ENCODE measurements at regions not wholly inside any gene's neighbourhood (a gene's known extent, or its start where the extent isn't known, plus 50 kb on each side); places are given as distances from the start of the nearest gene placed in this dataset.

DNA sequence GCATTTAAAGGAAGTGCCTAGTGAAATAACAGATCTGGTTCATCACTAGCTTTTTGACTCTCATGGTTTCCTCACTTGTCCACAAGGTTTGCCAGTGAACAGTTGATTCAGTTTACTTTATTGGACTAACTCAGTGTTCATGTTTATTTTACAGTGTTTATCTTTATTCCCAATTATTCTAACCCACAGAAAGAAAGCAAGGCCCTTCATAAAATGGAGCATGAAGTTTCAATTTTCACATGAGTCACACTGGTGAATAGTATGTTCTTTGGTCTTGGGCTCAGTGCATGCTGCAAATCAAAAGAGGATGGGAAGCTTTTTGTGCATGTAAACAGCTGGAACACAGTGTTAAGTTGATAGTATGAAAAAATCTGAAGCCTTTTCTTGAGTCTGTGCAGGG lies 217.6 kb upstream of the HDDC2 start:
- Histone ChIP-seq H3K36me3 (ENCODE audit: insufficient read depth, low read length) (no peaks in the 10 kb centered on the region), H3K9ac (ENCODE audit: low read length) (no peak overlapping the region), H3K4me1 (ENCODE audit: low read length) (no peaks in the 10 kb centered on the region), H3K79me2 (ENCODE audit: low read length) (no peaks in the 10 kb centered on the region), H4K20me1 (ENCODE audit: insufficient read depth, low read depth, low read length) (no peaks in the 10 kb centered on the region), H3K27me3 (ENCODE audit: low read length) (no peaks in the 10 kb centered on the region), H3K9me3 (ENCODE audit: low read length) (no peaks in the 10 kb centered on the region), H3K9me2 (replicated peaks; ENCODE audit: insufficient read depth, low read length) (no peaks in the 10 kb centered on the region), H3K4me3 (ENCODE audit: low read length) (no peak overlapping the region), H3K4me2 (ENCODE audit: low read depth, low read length, poor library complexity, severe bottlenecking) (no peak overlapping the region), H3K27ac (ENCODE audit: low read length) (no peak overlapping the region), H2AFZ (ENCODE audit: low read length) (no peak overlapping the region)
- DNase-seq, result no peak

DNA sequence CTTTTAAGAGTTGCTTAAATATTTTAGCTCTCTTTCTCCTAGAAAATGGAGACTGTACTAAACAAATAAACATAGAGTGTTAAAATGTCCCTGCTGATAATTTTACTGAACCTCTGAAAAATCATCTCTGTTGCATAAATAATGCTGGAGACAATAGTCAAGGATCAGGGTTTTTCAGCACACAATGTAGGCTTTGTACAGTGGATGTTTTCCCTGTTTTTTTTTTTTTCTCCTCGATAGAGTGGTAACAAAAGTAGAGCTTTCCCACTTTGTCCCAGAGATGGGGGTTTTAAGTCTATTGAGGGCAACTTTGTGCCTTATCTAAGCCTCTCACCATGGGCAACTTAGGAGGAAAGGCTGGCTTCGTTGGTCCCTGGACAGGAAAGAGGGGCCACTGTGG lies 222.6 kb upstream of the HDDC2 start:
- no peaks in the 10 kb centered on the region for H4K20me1 ChIP-seq (ENCODE audit: insufficient read depth, low read depth, low read length)
- no peak for DNase-seq
- H3K9ac ChIP-seq (ENCODE audit: low read length), result no peak overlapping the region
- no peak overlapping the region for H3K4me3 ChIP-seq (ENCODE audit: low read length)
- no peaks in the 10 kb centered on the region for H3K4me1 ChIP-seq (ENCODE audit: low read length)
- H2AFZ ChIP-seq (ENCODE audit: low read length), result no peak overlapping the region
- no peaks in the 10 kb centered on the region for H3K27me3 ChIP-seq (ENCODE audit: low read length)
- no peaks in the 10 kb centered on the region for H3K79me2 ChIP-seq (ENCODE audit: low read length)
- no peak overlapping the region for H3K27ac ChIP-seq (ENCODE audit: low read length)
- no peaks in the 10 kb centered on the region for H3K9me3 ChIP-seq (ENCODE audit: low read length)
- no peaks in the 10 kb centered on the region for H3K36me3 ChIP-seq (ENCODE audit: insufficient read depth, low read length)
- no peak overlapping the region for H3K4me2 ChIP-seq (ENCODE audit: low read depth, low read length, poor library complexity, severe bottlenecking)
- no peaks in the 10 kb centered on the region for H3K9me2 ChIP-seq (replicated peaks; ENCODE audit: insufficient read depth, low read length)

DNA sequence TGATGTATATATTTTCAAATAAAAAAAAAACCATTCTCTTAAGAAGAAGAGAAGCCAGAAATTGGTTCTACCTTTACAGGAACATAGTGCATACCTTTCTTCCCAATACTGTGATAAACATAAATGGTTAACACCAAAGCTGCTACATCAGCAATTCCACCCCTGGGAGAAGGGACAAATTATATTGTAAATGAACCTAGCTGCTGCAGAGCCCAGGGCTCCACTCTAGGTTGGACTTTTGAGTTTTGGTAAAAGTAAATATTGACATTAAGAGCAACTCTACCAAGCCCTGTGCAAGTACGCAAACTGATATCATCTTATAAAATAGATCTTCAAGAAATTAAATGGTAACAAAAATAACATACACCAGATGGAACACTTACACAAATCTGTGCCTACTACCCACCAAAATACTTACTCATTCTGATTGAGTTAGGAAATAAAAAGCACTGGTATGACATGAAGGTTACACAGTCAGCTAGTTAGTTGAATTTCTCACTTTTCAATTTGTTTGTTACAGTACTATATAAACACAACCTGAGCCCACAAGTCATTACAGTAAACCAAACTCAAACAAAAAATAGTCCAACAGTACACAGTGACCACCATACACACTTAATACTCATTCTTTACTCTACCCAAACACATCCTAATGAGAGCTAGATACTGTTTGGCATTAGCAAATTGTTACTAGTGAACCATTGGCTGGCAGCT lies 223.3 kb upstream of the HEY2 start:
- H3K9ac ChIP-seq (ENCODE audit: low read length), result no peak overlapping the region
- no peak overlapping the region for H3K27ac ChIP-seq (ENCODE audit: low read length)
- no peaks in the 10 kb centered on the region for H3K36me3 ChIP-seq (ENCODE audit: insufficient read depth, low read length)
- no peaks in the 10 kb centered on the region for H4K20me1 ChIP-seq (ENCODE audit: insufficient read depth, low read depth, low read length)
- H3K4me2 ChIP-seq (ENCODE audit: low read depth, low read length, poor library complexity, severe bottlenecking), result no peak overlapping the region
- no peaks in the 10 kb centered on the region for H3K9me2 ChIP-seq (replicated peaks; ENCODE audit: insufficient read depth, low read length)
- H3K4me1 ChIP-seq (ENCODE audit: low read length), result no peaks in the 10 kb centered on the region
- no peak overlapping the region for H3K4me3 ChIP-seq (ENCODE audit: low read length)
- H3K9me3 ChIP-seq (ENCODE audit: low read length), result no peaks in the 10 kb centered on the region
- no peak overlapping the region for H2AFZ ChIP-seq (ENCODE audit: low read length)
- DNase-seq, result no peak
- no peaks in the 10 kb centered on the region for H3K27me3 ChIP-seq (ENCODE audit: low read length)
- no peaks in the 10 kb centered on the region for H3K79me2 ChIP-seq (ENCODE audit: low read length)

DNA sequence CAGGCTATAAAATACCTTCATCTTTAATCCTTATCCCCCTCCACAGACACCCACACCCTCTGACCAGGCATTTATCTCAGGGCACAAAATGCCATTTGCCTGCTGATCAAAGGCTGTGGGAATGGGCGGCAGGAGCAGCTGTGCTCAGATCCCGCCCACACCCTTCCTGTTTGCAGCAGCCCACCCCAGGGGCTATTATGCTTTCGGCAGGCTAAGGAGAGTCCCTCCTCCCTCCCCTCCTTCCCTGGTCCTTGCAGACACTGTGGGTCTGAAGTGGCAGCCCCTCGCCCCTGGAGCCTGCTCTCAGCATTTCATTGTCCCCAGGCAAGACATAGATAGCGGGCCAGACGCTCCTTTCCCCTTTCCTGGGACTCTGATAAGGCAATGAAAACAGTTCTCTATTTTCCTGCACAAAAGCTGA lies 220.8 kb upstream of the HEY2 start:
- Histone ChIP-seq H4K20me1 (ENCODE audit: insufficient read depth, low read depth, low read length) (no peaks in the 10 kb centered on the region), H3K9ac (ENCODE audit: low read length) (no peak overlapping the region), H3K9me3 (ENCODE audit: low read length) (no peaks in the 10 kb centered on the region), H2AFZ (ENCODE audit: low read length) (no peak overlapping the region), H3K4me1 (ENCODE audit: low read length) (no peaks in the 10 kb centered on the region), H3K9me2 (replicated peaks; ENCODE audit: insufficient read depth, low read length) (no peaks in the 10 kb centered on the region), H3K27me3 (ENCODE audit: low read length) (no peaks in the 10 kb centered on the region), H3K36me3 (ENCODE audit: insufficient read depth, low read length) (no peaks in the 10 kb centered on the region), H3K4me3 (ENCODE audit: low read length) (no peak overlapping the region), H3K27ac (ENCODE audit: low read length) (no peak overlapping the region), H3K79me2 (ENCODE audit: low read length) (no peaks in the 10 kb centered on the region), H3K4me2 (ENCODE audit: low read depth, low read length, poor library complexity, severe bottlenecking) (no peak overlapping the region)
- no peak for DNase-seq

DNA sequence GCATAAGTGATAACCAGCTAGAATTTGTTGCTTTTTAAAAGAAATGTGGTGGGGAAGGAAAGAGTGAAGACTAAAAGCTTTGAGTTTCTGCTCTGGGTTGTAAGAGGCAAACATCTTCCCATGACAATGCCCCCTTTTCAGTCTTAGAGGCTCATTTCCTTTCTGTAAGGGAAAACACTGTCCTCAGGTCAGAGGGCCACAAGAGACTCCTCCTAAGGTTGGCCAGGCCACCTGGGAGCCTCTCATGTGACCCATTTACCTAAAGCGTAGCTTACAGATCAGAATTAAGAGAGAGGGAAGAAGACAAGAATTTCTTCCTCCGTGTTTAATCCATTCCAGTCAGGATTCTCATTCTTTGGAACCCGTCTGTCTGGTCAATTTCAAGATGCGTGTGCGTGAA lies 220.4 kb upstream of the HEY2 start:
- no peak overlapping the region for H3K27ac ChIP-seq (ENCODE audit: low read length)
- H3K4me2 ChIP-seq (ENCODE audit: low read depth, low read length, poor library complexity, severe bottlenecking), result no peak overlapping the region
- DNase-seq, result no peak
- H3K79me2 ChIP-seq (ENCODE audit: low read length), result no peaks in the 10 kb centered on the region
- H3K4me1 ChIP-seq (ENCODE audit: low read length), result no peaks in the 10 kb centered on the region
- H3K27me3 ChIP-seq (ENCODE audit: low read length), result no peaks in the 10 kb centered on the region
- H4K20me1 ChIP-seq (ENCODE audit: insufficient read depth, low read depth, low read length), result no peaks in the 10 kb centered on the region
- no peaks in the 10 kb centered on the region for H3K9me2 ChIP-seq (replicated peaks; ENCODE audit: insufficient read depth, low read length)
- no peak overlapping the region for H3K4me3 ChIP-seq (ENCODE audit: low read length)
- no peaks in the 10 kb centered on the region for H3K36me3 ChIP-seq (ENCODE audit: insufficient read depth, low read length)
- H3K9me3 ChIP-seq (ENCODE audit: low read length), result no peaks in the 10 kb centered on the region
- H3K9ac ChIP-seq (ENCODE audit: low read length), result no peak overlapping the region
- no peak overlapping the region for H2AFZ ChIP-seq (ENCODE audit: low read length)

DNA sequence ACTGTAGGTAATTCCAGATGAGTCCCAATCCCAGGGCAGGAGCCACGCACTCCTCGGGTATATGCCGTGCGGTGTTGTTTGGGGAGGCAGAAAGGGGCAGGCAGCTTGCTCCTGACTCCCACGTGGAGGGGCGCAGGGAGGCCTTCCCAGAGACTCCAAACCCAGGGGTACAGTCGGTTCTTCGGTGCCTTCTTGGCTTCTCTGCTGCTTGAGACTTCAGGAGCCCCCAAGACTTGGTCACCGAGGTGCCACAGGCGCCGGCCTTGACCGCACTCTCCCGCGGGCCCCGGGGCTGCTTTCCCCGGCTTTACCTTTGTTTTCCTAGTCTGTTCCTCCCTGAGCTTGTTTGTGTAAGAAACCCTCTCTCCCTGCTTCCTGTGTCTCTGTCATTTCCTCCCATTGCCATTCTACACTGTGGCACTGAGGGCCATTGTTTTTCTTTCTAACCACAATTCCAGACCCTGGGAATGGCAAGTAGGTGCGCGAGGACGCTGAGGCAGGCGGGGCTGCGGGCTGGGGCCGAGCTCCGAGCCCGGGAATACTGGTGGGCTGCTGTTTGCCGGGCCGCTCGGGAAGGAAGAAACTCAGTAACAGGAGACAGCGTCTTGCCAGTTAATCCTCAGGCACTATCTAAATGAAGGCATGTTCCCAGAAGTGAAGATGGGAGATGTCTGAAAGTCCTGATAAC lies 215.6 kb upstream of the HEY2 start:
- no peaks in the 10 kb centered on the region for H4K20me1 ChIP-seq (ENCODE audit: insufficient read depth, low read depth, low read length)
- no peak overlapping the region for H3K4me2 ChIP-seq (ENCODE audit: low read depth, low read length, poor library complexity, severe bottlenecking)
- H2AFZ ChIP-seq (ENCODE audit: low read length), result no peak overlapping the region
- H3K9me2 ChIP-seq (replicated peaks; ENCODE audit: insufficient read depth, low read length), result no peaks in the 10 kb centered on the region
- no peak overlapping the region for H3K27ac ChIP-seq (ENCODE audit: low read length)
- no peak overlapping the region for H3K9ac ChIP-seq (ENCODE audit: low read length)
- no peak overlapping the region for H3K4me3 ChIP-seq (ENCODE audit: low read length)
- H3K4me1 ChIP-seq (ENCODE audit: low read length), result no peaks in the 10 kb centered on the region
- H3K79me2 ChIP-seq (ENCODE audit: low read length), result no peaks in the 10 kb centered on the region
- H3K36me3 ChIP-seq (ENCODE audit: insufficient read depth, low read length), result no peaks in the 10 kb centered on the region
- DNase-seq, result no peak
- no peaks in the 10 kb centered on the region for H3K27me3 ChIP-seq (ENCODE audit: low read length)
- H3K9me3 ChIP-seq (ENCODE audit: low read length), result no peaks in the 10 kb centered on the region

DNA sequence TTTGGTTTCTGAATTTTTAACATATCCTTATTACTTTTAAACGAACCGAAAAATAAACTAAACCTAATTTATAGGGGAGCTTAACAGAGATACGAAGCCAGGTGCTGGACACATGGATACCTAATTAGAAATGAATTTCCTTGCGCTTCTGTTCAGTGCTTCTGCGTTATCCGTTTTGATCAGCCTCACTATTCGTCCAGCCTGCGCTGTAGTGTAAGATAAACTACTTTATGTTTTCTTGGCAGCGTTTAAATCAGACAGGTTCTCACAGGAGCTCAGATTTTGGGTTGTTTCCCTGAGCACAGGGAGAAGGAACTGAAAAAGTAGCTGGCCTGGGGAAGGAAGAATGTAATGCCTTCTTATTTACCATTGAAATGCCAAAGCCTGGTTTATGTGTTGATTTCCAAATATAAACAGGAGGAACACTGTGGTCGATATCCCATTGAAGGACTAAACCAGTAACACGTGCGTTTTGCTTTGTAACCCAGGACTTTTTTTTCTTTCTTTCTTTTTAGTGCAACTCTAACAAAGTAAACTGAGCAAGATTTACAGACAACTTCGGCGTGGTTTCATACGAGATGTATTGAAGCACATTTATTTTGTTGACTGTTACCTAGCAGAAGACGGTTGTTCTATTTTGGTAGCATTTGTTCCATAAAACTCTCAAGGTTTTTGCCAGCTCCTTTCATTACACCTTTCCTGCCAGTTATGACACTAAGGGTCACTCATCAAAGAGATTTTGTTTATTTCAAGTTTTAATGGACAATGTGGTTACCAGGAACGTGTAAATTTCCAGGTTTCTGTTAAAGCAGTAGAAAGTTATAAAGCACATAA lies 214.8 kb upstream of the HEY2 start:
- Histone ChIP-seq H4K20me1 (ENCODE audit: insufficient read depth, low read depth, low read length) (no peaks in the 10 kb centered on the region), H3K9ac (ENCODE audit: low read length) (no peak overlapping the region)

DNA sequence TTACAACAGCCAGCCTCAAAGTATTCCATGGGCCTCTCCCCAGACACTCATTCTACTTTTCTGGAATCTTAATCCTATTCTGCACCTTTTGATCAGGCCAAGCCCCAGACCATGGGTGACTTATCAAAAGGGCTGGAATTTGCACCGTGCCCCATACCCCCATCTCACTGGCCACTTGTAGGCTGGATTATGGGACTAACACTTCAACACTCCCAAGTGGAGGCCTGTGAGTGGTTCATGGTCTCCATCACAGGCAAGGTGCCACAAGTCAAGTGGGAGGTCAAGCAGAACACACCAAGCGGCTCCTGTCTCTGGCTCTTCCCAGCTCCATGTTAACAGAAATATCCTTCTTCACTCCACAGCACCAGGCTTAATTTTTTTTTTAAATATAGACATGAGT lies 212.3 kb upstream of the HEY2 start:
- H3K27ac ChIP-seq (ENCODE audit: low read length), result no peak overlapping the region
- no peak overlapping the region for H2AFZ ChIP-seq (ENCODE audit: low read length)
- H3K4me1 ChIP-seq (ENCODE audit: low read length), result no peaks in the 10 kb centered on the region
- no peaks in the 10 kb centered on the region for H3K27me3 ChIP-seq (ENCODE audit: low read length)
- no peak overlapping the region for H3K4me2 ChIP-seq (ENCODE audit: low read depth, low read length, poor library complexity, severe bottlenecking)
- H3K9ac ChIP-seq (ENCODE audit: low read length), result no peak overlapping the region
- H3K4me3 ChIP-seq (ENCODE audit: low read length), result no peak overlapping the region
- H4K20me1 ChIP-seq (ENCODE audit: insufficient read depth, low read depth, low read length), result no peaks in the 10 kb centered on the region
- no peaks in the 10 kb centered on the region for H3K9me2 ChIP-seq (replicated peaks; ENCODE audit: insufficient read depth, low read length)
- DNase-seq, result no peak
- no peaks in the 10 kb centered on the region for H3K79me2 ChIP-seq (ENCODE audit: low read length)
- H3K36me3 ChIP-seq (ENCODE audit: insufficient read depth, low read length), result no peaks in the 10 kb centered on the region
- no peaks in the 10 kb centered on the region for H3K9me3 ChIP-seq (ENCODE audit: low read length)

More for the DNA sequence above, 214.8 kb upstream of the HEY2 start:
- Histone ChIP-seq H3K9me2 (replicated peaks; ENCODE audit: insufficient read depth, low read length) (no peaks in the 10 kb centered on the region), H3K79me2 (ENCODE audit: low read length) (no peaks in the 10 kb centered on the region), H3K27ac (ENCODE audit: low read length) (no peak overlapping the region), H3K4me2 (ENCODE audit: low read depth, low read length, poor library complexity, severe bottlenecking) (no peak overlapping the region), H3K9me3 (ENCODE audit: low read length) (no peaks in the 10 kb centered on the region), H3K4me1 (ENCODE audit: low read length) (no peaks in the 10 kb centered on the region), H2AFZ (ENCODE audit: low read length) (no peak overlapping the region), H3K27me3 (ENCODE audit: low read length) (no peaks in the 10 kb centered on the region), H3K36me3 (ENCODE audit: insufficient read depth, low read length) (no peaks in the 10 kb centered on the region), H3K4me3 (ENCODE audit: low read length) (no peak overlapping the region)
- DNase-seq, result no peak

Measured in Karpas-422 (cell line).